ENCODE measurements at regions not wholly inside any gene's neighbourhood (a gene's known extent, or its start where the extent isn't known, plus 50 kb on each side); places are given as distances from the start of the nearest gene placed in this dataset.

- no peaks in the 10 kb centered on the region for H3K9me3 ChIP-seq (replicated peaks; ENCODE audit: control insufficient read depth, insufficient read depth, low read length)
- no peak overlapping the region for H3K27ac ChIP-seq (ENCODE audit: insufficient read depth, low read depth, low read length)
- TF ChIP-seq GATA2 (IDR thresholded peaks at IDR 0.05; ENCODE audit: insufficient read depth, insufficient read length, low read depth, low read length) = no peak
- no peak for TF ChIP-seq POLR2AphosphoS5 (IDR thresholded peaks at IDR 0.05; ENCODE audit: insufficient read depth, low read depth, low read length)
- TF ChIP-seq MAX (IDR thresholded peaks at IDR 0.05; ENCODE audit: insufficient read depth, insufficient read length) = no peak
- TF ChIP-seq POLR2A (IDR thresholded peaks at IDR 0.05; ENCODE audit: low read depth, low read length) = no peak
- TF ChIP-seq MYC (IDR thresholded peaks at IDR 0.05; ENCODE audit: low read depth, low read length) = no peak
- no peak for TF ChIP-seq EZH2 (IDR thresholded peaks at IDR 0.05; ENCODE audit: borderline replicate concordance, low read depth, low read length, severe bottlenecking)
- no peak for TF ChIP-seq FOS (IDR thresholded peaks at IDR 0.05; ENCODE audit: borderline replicate concordance, insufficient read depth, low read length)
- no peak for TF ChIP-seq CTCF (IDR thresholded peaks at IDR 0.05; ENCODE audit: extremely low read depth in 1 of 2, insufficient read depth in 1 of 2, low read depth in 1 of 2, low read length in 2 of 2)
- TF ChIP-seq JUN (IDR thresholded peaks at IDR 0.05; ENCODE audit: borderline replicate concordance, insufficient read depth, insufficient read length, low read depth) = no peak
- no peak overlapping the region for H3K4me2 ChIP-seq (ENCODE audit: insufficient read depth, low read length)
- FAIRE-seq = no peak
- H3K9me1 ChIP-seq (replicated peaks; ENCODE audit: control insufficient read depth, extremely low read depth, insufficient read depth, low read length) = no peaks in the 10 kb centered on the region
- H3K79me2 ChIP-seq (ENCODE audit: control insufficient read depth, insufficient read depth, low read length) = no peaks in the 10 kb centered on the region
- H3K36me3 ChIP-seq (ENCODE audit: control insufficient read depth in 2 of 2, extremely low read depth in 1 of 2, insufficient read depth in 2 of 2, low read length in 2 of 2) = no peaks in the 10 kb centered on the region
- intact Hi-C loops (cut with micrococcal nuclease) (no loop called here), dilution Hi-C loops (cut with MboI; ENCODE audit: extremely low pct_ligation_motif_present, low sequenced_read_pairs) (no loop called here)
- CTCF ChIA-PET = no interaction called here
- no peak overlapping the region for H3K4me3 ChIP-seq (replicated peaks in 1 of 3; ENCODE audit: insufficient read depth in 1 of 3, low read depth in 1 of 3, low read length in 3 of 3)
- no peak overlapping the region for H3K9ac ChIP-seq (replicated peaks; ENCODE audit: extremely low read depth, insufficient read depth, low read length)
- no peaks in the 10 kb centered on the region for H4K20me1 ChIP-seq (replicated peaks; ENCODE audit: control insufficient read depth, extremely low read depth, insufficient read depth, low read length)
- DNase-seq (ENCODE audit: low read depth, low spot score) = no peak
- BruUV-seq (replicated peaks) = no TSS peak
- POLR2A ChIA-PET = no interaction called here
- H2AFZ ChIP-seq (ENCODE audit: low read depth, low read length) = no peak overlapping the region
- peaks cover 16% of the 10 kb centered on the region for H3K4me1 ChIP-seq (ENCODE audit: control insufficient read depth, extremely low read depth, insufficient read depth, low read length)
- H3K27me3 ChIP-seq (ENCODE audit: control insufficient read depth in 2 of 2, insufficient read depth in 2 of 2, low read length in 2 of 2) = no peaks in the 10 kb centered on the region
These were observed 141.2 kb upstream of the VLDLR start for GRCh38 chr9:2480255-2480837.
